ENCODE measurements at regions not wholly inside any gene's neighbourhood (a gene's known extent, or its start where the extent isn't known, plus 50 kb on each side); places are given as distances from the start of the nearest gene placed in this dataset.

DNA sequence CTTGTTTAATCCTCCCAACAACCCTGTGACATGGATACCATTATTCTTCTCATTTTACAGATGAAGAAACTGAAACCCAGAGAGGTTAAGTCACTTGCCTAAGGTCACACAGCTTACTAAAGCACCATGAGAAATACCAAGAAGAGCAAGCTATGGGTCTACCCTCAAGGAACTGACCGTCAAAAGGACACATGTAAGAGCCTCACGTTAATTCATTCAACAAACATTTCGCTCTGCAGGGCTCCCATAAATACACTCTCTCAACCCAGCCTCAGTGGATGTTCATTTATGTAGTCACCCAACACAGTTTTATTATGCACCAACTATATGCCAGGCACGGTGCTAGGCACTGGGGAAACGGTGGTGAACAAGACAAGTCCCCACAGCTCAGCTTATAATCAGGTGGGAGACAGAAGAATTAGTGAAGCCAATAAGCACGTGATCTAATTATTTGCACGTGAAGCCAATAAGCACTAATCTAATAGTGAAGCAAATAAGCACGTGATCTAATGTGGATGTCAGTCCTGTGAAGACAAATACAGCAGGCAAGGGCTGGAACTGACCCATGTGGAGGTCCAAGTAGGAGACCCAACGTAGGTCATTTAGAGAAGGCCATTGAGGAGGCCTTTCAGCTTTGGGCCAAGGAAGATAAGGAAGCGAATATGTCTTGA is 52.1 kb upstream of the ZBTB40 start:
- no peaks in the 10 kb centered on the region for H3K9me3 Mint-ChIP-seq
- no peaks in the 10 kb centered on the region for H3K36me3 Mint-ChIP-seq (ENCODE audit: low read depth)
- H3K4me3 Mint-ChIP-seq: no peak overlapping the region
- peaks cover 83% of the 10 kb centered on the region for H3K27me3 Mint-ChIP-seq
- H3K27ac Mint-ChIP-seq: no peak overlapping the region
- H3K4me1 Mint-ChIP-seq (ENCODE audit: low read depth): peaks cover 23% of the 10 kb centered on the region
- DNase-seq: no peak
